Astrocyte of the spinal cord (primary cell): ENCODE measurements at regions not wholly inside any gene's neighbourhood (a gene's known extent, or its start where the extent isn't known, plus 50 kb on each side); places are given as distances from the start of the nearest gene placed in this dataset.

ENCODE experiments used
- DNase-seq: peaks from one replicate; pipeline ENCODE4 v3.0.0; 2011; ENCODE audit warnings: low read depth, low spot score
- H3K4me3 ChIP-seq: 2 replicates; pipeline ENCODE4 v1.5.1; 2011; ENCODE audit warnings: low read depth, mild to moderate bottlenecking, low read length, moderate library complexity
- in situ Hi-C: cut with HindIII; loops from 2 replicates; pipeline ENCODE4 v1.10.0; 2017; ENCODE audit warnings: low sequenced_read_pairs
- TF ChIP-seq, protein P1 (sequence below): IDR thresholded peaks from 2 replicates; pipeline ENCODE4 v1.5.1; 2012; ENCODE audit warnings: low read depth, mild to moderate bottlenecking, low read length, inconsistent platforms

DNA sequence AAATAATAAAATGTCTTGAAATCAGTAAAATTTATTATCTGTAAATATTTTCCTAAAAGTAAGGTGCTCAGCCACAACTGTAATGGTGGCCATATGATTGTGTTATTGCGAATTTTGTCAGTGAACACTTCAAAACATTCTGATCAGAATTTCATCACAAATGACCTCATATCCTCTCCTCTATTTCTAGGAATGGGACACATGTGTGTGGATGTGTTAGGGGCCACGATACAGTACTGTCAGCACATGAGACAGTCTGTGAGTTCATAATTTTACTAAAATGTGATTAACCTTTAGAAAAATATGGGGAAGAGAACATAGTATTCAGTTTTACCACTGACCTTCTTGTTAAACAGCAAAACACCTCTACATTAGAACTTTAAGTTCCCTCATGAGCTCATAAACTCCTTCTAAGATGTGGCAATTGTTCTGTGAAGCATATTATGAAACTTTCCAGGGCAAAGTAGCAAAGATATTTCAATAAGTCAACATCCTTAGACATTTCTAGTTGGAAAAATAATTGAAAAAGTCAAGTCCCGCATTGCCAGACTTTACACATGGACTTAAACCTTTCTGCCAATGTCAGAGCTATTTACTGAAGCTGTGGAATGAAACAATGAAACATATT is 158.2 kb upstream of the ABI3BP start:
- TF ChIP-seq, protein P1, sequence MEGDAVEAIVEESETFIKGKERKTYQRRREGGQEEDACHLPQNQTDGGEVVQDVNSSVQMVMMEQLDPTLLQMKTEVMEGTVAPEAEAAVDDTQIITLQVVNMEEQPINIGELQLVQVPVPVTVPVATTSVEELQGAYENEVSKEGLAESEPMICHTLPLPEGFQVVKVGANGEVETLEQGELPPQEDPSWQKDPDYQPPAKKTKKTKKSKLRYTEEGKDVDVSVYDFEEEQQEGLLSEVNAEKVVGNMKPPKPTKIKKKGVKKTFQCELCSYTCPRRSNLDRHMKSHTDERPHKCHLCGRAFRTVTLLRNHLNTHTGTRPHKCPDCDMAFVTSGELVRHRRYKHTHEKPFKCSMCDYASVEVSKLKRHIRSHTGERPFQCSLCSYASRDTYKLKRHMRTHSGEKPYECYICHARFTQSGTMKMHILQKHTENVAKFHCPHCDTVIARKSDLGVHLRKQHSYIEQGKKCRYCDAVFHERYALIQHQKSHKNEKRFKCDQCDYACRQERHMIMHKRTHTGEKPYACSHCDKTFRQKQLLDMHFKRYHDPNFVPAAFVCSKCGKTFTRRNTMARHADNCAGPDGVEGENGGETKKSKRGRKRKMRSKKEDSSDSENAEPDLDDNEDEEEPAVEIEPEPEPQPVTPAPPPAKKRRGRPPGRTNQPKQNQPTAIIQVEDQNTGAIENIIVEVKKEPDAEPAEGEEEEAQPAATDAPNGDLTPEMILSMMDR: no peak
- in situ Hi-C loops: no loop called here
- DNase-seq: no peak
- H3K4me3 ChIP-seq: no peak overlapping the region

DNA sequence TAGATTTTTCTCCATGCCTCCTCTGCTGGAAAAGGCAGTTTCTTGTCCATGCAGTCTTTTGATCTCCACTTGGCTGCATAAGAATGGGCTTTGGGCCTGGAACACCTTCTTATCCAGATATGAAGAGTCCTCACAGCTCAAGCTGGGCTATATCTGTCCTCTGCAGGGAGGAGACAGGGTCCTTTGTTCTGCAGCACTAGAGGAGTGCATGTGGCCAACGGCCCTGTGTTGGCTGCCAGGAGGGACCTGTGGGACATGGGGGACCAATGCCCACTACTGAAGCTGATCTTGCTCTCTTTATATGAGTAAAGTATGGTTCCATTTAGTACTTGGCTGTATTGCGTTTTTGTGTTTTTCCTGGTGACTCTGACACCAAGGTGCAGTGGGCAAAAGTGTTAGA is 157.3 kb upstream of the ABI3BP start:
- in situ Hi-C loops: no loop called here
- TF ChIP-seq, protein P1: no peak
- no peak overlapping the region for H3K4me3 ChIP-seq
- no peak for DNase-seq

- no peak overlapping the region for H3K4me3 ChIP-seq
- in situ Hi-C loops: no loop called here
- TF ChIP-seq, protein P1: no peak
- DNase-seq: no peak
Measured at GRCh38 chr3:101149707-101150106, 156.5 kb upstream of the ABI3BP start.

- no peak for DNase-seq
- TF ChIP-seq, protein P1: no peak
- H3K4me3 ChIP-seq: no peak overlapping the region
- in situ Hi-C loops: no loop called here
Measured at GRCh38 chr3:101149251-101149650, 156.0 kb upstream of the ABI3BP start.

DNA sequence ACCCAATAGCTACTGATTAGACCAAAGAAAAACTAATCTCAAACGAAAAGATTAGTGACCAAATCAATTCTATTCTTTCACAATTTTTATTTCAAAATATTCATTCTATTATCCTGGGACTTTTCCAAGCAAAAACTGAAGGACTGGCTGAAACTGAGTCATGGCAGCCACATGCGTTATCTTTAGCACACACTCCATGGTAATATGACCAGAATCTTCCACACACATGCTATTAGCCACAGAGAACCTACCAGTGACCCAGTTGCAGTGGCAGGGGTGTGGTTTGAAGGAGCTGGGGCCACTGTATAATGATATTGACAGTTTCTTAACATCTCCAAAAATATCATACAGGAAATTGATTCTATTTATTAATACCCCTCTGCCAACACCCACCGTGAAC is 154.8 kb upstream of the ABI3BP start:
- TF ChIP-seq, protein P1: no peak
- H3K4me3 ChIP-seq: no peak overlapping the region
- in situ Hi-C loops: no loop called here
- no peak for DNase-seq

DNA sequence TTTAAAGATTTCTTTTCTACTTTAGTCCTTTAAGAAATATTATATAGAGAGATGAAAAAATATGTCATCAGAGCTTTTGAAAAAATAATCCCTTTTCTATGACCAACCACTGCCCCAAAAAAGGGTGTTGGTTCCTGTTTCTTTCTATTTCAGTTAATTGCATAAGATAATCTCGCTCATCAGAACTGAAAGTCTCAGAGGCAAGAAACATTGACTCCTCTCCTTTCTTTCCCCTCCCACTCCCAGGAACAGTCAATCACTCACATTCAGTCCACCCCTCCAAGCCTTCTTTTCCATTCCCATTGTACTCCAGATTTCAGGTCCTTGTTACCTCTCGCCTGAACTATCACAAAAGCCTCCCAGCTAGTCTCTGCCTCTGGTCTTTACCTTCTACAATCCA is 153.7 kb upstream of the ABI3BP start:
- TF ChIP-seq, protein P1: no peak
- no peak for DNase-seq
- H3K4me3 ChIP-seq: no peak overlapping the region
- in situ Hi-C loops: no loop called here

DNA sequence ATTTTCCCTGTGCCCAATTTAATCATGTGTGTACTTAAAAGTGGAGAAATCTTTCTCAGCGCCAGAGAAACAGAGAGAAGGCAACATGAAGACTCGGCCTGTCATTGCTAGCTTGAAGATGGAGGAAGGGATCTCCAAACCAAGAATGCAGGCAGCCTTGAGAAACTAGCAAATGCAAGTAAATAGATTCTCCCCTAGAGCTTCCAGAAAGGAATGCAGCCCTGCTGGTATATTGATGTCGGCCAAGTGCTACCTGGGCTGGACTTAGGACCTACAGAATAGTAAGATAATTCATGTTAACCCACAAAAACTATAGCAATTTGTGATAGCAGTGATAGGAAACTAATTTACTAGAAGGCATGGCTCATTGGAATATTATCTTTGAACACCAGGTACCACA is 150.9 kb upstream of the ABI3BP start:
- TF ChIP-seq, protein P1: no peak
- no peak overlapping the region for H3K4me3 ChIP-seq
- no peak for DNase-seq
- in situ Hi-C loops: no loop called here
